Uterus (tissue), 2 donors: ENCODE measurements at regions not wholly inside any gene's neighbourhood (a gene's known extent, or its start where the extent isn't known, plus 50 kb on each side); places are given as distances from the start of the nearest gene placed in this dataset.

Experiments
- CTCF ChIP-seq, 4 experiments: fragments of 200-600 bp in 2 of 4; fragments of 450-650 bp in 2 of 4; sonication (generic) in 2 of 4; IDR thresholded peaks; one replicate each; pipeline ENCODE4 v1.5.1; 2016 to 2019; ENCODE audit warnings: antibody characterized with exemption in 4 of 4, mild to moderate bottlenecking in 2 of 4, moderate library complexity in 1 of 4
- POLR2A ChIP-seq, 2 donors: fragments of 450-650 bp; IDR thresholded peaks; one replicate each; pipeline ENCODE4 v1.6.1; 2016; ENCODE audit warnings: antibody characterized with exemption in 2 of 2, mild to moderate bottlenecking in 1 of 2, moderate library complexity in 1 of 2

GRCh38 chr5:68459093-68459809 lies 243.7 kb downstream of the PIK3R1 start:
- TF ChIP-seq POLR2A (IDR thresholded peaks at IDR 0.05), result no peak
- no peak for TF ChIP-seq CTCF (IDR thresholded peaks at IDR 0.05)
